GM21825 (cell line): ENCODE measurements at regions not wholly inside any gene's neighbourhood (a gene's known extent, or its start where the extent isn't known, plus 50 kb on each side); places are given as distances from the start of the nearest gene placed in this dataset.

Experiments used
- ATAC-seq: cut with Tn5 transposase; IDR thresholded peaks from one replicate; pipeline ENCODE4 v1.9.1; 2021; ENCODE audit warnings: mild to moderate bottlenecking, moderate library complexity; ENCODE audit not compliant: unreplicated experiment

GRCh38 chr3:189108067-189108466 is 63.7 kb upstream of the TPRG1 start:
- ATAC-seq: no peak

DNA sequence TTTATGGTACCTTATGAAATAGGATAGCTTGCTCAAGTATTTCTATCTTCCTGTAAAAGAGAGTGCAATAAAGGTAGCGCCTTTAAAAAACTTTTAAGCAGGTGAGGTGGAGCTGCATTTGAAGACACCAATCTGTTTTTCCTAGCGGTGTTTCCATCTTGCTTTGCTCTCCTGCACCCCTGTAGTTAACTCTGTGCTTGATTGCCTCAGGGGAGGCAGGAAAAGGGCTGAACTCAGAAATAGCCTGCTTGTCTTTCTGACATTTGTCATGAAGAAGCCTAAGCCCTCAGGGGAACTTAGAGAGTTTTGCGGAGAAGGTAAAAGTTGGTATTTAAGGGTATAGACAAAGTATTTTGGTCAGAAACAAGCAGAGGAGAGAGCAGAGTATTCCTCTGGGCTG is 63.0 kb upstream of the TPRG1 start:
- ATAC-seq: no peak

- ATAC-seq: no peak
Observed at GRCh38 chr3:189109145-189109544, 62.6 kb upstream of the TPRG1 start.

DNA sequence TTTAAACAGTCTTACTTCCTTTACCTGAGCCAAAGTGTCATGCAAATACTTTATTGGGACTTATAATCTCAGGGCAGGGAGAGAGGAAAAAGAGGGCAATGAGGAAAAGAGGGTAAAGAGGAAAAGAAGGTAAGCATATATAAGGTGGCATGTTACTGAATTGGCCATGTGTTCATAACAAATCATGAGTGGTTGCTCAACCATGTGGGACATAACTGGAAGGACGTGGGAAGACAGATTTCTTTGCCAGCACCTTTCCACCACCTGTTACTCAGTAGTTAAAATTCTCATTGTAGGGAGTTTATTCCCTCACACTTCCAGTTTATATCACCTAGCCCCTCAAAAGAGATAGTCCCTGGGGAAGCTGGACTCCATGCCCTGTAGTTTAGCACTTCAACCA is 54.7 kb upstream of the TPRG1 start:
- no peak for ATAC-seq

DNA sequence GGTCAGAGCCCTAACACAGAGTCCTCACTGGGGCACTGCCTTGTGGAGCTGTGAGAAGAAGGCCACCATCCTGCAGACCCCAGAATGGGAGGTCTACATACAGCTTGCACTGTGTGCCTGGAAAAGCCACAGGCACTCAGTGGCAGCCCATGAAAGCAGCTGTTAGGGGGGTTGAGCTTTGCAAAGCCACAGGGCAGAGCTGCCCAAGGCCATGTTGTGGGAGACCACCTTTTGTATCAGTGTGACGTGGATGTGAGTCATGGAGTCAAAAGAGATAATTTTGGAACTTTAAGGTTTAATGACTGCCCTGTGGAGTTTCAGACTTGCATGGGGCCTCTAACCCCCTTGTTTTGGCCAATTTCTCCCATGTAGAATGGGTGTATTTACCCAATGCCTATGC is 52.9 kb upstream of the TPRG1 start:
- ATAC-seq: no peak

DNA sequence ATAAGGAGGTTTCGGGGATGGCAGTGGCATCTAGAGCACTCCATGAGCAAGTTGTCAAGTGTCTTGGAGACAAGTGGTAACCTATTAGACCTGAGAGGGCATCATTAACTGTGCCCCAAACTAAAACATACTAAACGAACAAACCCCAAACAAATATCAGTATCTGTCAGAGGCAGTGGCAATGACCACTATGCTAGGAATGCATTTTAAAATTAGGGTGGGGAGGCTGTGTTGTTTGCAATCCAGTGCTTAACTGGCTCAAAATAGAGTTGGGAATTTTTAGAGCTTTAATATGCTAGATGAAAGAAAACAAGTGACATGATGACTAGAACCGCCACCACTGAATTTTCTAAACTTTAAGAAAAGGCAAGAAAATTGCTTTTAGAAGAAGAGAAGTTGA is 51.8 kb upstream of the TPRG1 start:
- no peak for ATAC-seq

- no peak for ATAC-seq
Observed at GRCh38 chr3:189121092-189121491, 50.7 kb upstream of the TPRG1 start.
